AG04449 (cell line): ENCODE measurements at regions not wholly inside any gene's neighbourhood (a gene's known extent, or its start where the extent isn't known, plus 50 kb on each side); places are given as distances from the start of the nearest gene placed in this dataset.

Experiments used
- CTCF ChIA-PET: fragments of 350-600 bp; formaldehyde crosslinking; extraction: SDS; loops from one replicate; lab custom pipeline; 2021; ENCODE audit warnings: antibody characterized with exemption; lab: Yijun Ruan, JAX
- POLR2A ChIA-PET: fragments of 400-600, 350-600 bp; formaldehyde crosslinking; extraction: SDS; loops from one replicate; lab custom pipeline; 2020; ENCODE audit warnings: antibody characterized with exemption, inconsistent platforms; lab: Yijun Ruan, JAX
- DNase-seq: peaks from one replicate; pipeline ENCODE4 v3.0.0-alpha.2; 2010; ENCODE audit warnings: low read depth, low spot score
- H3K4me3 ChIP-seq: 2 replicates; pipeline ENCODE4 v1.5.1; 2011; ENCODE audit warnings: low read depth, mild to moderate bottlenecking, control low read depth, low read length
- CTCF ChIP-seq: IDR thresholded peaks from one replicate; pipeline ENCODE4 v1.5.1; 2011; ENCODE audit warnings: mild to moderate bottlenecking, moderate library complexity, low read length, control low read depth, inconsistent platforms; ENCODE audit not compliant: insufficient read depth; ENCODE audit errors: missing control alignments

GRCh38 chr3:70899816-70900215 lies 587.4 kb upstream of the MDFIC2 start:
- H3K4me3 ChIP-seq = no peak overlapping the region
- POLR2A ChIA-PET = no interaction called here
- no peak for TF ChIP-seq CTCF
- CTCF ChIA-PET = no interaction called here
- no peak for DNase-seq

DNA sequence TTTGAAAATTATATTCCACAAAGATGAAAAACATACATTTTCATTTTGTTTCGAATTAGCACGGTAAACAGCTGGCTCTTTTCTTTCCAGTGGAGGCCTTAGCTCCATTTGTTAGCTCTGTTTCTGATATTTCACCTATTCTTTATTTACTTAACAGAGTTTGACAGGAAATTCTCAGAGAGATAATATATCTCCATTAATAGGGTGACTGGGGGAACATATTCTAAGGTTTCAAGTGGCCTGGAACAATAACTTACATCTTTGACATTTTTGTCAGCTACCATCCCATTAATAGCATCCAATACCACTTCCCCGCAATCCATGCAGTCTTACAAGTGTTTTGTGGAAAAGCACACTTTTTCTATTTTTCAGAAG lies 577.6 kb upstream of the MDFIC2 start:
- no peak for TF ChIP-seq CTCF
- ChIA-PET POLR2A (no interaction called here), CTCF (no interaction called here)
- DNase-seq = no peak
- H3K4me3 ChIP-seq = no peak overlapping the region

DNA sequence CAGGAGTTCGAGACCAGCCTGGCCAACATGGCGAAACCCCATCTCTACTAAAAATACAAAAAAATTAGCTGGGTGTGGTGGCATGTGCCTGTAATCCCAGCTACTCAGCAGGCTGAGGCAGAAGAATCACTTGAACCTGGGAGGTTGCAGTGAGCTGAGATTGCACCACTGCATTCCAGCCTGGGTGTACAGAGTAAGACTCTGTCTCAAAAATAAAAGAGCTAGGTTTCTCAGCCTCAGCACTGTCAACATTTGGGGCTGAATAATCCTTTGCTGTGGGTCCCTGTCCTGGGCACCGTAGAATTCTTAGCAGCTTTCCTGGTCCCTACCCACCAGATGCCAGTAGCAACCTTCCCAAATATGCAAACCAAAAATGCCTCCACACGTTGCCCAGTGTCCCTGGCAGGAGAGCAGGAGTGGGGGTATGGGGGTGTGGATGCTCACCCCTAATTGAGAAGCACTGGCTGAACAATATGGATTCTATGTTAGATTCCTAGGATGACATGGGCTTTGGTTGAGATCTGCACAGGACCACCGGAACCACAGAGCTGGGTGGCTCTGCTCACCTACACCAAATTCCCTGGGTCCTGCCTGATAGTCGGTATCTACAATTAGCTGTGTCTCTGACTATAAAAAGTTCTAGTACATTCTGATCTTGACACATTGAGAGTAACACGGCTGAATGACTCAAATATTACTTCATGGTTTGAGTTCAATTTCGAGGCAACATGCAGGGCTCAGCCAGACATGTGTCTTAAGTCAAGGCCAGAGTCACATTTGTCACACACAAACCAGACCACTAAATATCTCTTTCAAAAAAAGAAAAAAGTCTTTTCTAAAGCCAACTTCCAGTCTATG lies 577.0 kb upstream of the MDFIC2 start:
- TF ChIP-seq CTCF = no peak
- H3K4me3 ChIP-seq = no peak overlapping the region
- CTCF ChIA-PET = no interaction called here
- no peak for DNase-seq
- POLR2A ChIA-PET = no interaction called here

DNA sequence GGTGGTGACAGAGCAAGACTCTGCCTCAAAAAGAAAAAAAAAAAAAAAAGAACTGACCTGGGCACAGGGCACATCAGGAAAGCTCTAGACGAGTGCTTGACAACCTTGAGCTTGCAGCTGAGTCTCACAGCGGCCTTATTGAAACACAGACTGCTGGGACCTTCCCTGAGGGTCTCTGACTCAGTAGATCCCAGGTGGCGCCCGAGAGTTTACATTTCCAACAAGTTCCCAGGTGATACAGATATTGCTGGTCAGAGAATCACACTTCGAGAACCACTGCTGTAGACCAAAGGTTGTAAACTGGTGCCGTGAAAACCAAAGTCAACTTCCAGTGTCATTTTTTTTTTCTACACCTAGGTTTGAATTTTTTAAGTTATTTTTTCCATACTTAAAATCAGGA lies 573.2 kb upstream of the MDFIC2 start:
- CTCF ChIA-PET = interaction anchor here (0.6 kb wide), 1 partner anchor 82 kb away, joined by 4 read pairs; no protein-coding TSS in a partner anchor
- no peak for TF ChIP-seq CTCF
- no peak for DNase-seq
- no peak overlapping the region for H3K4me3 ChIP-seq
- POLR2A ChIA-PET = no interaction called here

DNA sequence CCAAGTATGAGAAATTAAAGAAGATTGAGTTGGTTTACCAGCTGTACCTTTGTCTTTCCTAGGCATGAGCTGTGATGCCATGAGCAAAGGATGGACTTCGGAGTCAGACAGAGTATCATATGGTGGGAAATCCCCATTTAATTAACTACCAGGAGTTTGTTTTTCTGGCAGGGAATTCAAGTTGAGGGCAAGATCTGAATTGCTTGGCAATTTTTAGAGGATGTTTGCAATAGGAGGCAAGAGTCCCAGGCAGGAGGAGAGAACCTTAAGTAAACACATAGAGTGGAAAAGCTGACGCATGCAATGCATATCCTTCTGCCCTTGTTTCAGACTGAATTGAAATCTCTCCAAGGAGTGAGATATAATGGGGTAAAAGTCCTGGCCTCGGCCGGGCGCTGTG lies 569.7 kb upstream of the MDFIC2 start:
- DNase-seq = no peak
- no peak overlapping the region for H3K4me3 ChIP-seq
- no peak for TF ChIP-seq CTCF
- POLR2A ChIA-PET = no interaction called here
- CTCF ChIA-PET = no interaction called here

- ChIA-PET POLR2A (no interaction called here), CTCF (no interaction called here)
- TF ChIP-seq CTCF = no peak
- H3K4me3 ChIP-seq = no peak overlapping the region
- DNase-seq = no peak
Observed at GRCh38 chr3:70880421-70880820, 568.0 kb upstream of the MDFIC2 start.
